GOT3 (cell line): ENCODE measurements at regions not wholly inside any gene's neighbourhood (a gene's known extent, or its start where the extent isn't known, plus 50 kb on each side); places are given as distances from the start of the nearest gene placed in this dataset.

Source experiments
- DNase-seq: peaks from one replicate; lab custom pipeline; 2025; ENCODE audit warnings: mixed read lengths; lab: John Stamatoyannopoulos, UW

DNA sequence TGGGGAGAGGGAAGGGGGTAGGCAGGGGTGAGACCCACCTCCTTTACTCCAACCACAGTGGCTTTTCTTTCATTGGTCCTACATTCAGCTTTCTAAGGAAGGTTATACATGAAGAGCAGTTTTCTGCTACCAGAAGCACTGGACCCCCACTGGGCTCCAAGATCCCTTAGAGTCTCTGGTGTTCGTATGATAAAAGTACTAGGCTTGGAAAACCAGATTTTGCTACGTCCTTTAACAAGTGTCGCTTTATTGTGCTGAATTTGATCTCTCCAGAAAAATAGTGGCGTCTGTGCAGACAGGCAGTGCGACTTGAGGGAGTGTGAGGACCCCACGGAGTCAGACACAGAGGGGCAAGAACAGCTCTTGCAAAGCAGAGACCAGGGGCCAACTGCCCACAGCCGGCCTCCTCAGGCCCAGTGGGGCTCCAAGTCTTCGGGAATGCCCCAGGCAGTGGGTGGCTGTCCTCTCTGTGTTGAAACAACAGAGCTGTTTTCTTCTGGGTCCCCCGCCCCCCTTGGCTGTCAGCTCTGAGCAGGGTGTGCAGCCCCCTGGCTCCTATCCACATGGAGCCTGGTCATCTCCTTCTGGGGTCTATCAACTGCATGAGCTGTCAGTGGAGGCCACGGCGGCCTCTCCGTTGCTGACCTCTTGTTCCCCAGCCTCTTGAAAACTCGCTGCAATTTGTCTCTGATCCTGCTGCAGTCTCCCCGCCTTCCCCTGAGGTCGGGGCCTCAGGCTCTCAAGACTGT, 333.2 kb downstream of the RPS24 start:
- DNase-seq, result no peak

DNA sequence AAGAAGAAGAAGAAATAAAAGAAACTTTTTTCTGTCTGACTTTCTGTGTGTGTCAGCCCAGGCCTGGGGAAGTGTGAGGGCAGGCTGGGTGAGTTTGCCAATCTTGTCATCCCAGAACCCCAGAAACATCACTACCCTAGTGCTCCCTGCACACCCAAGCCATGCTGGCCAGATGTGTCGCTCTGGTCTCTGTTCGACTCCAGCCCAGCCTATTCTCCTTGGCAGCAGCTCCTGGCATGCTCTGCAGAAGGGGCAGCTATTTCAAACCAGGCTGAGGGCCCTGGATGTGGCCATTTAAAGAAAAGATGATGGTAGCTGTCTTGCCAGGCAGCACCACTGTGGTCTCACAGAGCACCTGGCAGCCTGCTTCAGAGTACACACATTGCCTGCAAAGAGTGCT, 334.1 kb downstream of the RPS24 start:
- no peak for DNase-seq

DNA sequence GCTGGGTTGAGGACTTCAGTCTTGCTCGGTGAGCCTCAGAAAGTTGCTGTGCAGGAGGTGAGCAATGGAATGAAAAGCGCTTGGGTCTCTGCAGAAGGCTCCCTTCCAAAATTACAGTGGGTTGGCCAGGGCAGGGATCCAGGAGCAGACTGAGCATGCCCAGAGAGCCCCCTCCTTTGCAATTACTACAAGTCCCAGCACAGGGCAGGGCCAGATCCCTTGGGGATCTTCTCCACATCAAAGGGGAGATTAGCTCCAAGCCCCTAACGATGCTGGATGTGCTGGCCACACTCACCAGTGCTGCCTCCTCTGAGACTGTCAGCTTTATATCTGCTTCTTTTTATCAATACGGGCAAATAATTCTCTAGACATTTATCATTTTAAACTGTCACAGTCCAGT, 337.5 kb downstream of the RPS24 start:
- DNase-seq, result no peak

DNA sequence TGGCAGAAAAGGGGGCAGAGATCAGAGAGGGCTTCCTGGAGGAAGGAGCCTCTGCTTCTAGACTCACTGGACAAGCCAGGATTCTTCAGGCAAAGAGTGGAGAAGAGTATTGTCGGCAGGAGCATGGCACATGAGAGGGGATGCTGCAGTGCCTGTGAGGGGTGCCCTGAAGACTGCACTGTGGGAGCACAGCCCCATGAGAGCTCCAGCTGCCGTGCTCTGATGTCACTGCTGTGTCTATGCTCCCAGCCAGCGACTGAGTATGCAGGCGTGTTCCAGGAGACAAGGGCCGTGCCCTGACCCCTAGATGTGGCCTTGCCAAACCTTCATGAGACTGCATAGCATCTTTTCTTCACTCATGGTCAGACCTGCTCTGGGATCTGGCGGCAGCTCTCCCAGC, 339.1 kb downstream of the RPS24 start:
- DNase-seq, result no peak

DNA sequence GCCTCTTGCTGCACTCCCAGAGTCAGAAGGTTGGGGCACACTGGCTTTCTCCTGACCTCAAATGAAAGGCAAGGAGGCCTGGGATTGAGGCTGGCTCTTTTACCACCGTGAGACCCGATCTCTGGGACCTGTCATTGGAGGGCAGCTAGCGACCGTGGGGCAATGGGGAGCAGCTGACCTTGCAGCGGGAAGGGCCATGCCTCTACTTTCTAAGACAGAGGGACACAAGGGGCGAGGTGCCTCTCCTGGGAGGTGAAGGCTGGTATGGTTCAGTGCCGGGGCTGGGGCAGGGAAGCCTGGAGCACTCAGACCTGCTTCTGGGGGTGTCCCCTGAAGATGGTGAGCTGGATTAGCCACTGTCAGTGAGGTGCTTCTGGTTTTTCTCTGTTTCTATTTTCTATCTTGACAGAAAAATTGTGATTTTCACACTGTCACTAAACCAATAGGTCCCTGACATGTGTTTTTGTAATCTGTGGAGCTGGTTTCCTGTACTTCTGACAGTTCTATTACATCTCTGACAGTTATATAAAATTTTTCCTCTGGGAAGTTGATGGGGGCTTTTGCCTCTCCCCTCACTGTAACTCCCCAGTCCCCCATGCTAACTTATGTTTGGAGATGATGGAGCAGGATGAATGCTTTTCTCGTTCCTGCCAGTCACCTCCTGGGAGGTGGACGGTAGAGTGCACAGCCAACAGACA, 340.8 kb downstream of the RPS24 start:
- no peak for DNase-seq

DNA sequence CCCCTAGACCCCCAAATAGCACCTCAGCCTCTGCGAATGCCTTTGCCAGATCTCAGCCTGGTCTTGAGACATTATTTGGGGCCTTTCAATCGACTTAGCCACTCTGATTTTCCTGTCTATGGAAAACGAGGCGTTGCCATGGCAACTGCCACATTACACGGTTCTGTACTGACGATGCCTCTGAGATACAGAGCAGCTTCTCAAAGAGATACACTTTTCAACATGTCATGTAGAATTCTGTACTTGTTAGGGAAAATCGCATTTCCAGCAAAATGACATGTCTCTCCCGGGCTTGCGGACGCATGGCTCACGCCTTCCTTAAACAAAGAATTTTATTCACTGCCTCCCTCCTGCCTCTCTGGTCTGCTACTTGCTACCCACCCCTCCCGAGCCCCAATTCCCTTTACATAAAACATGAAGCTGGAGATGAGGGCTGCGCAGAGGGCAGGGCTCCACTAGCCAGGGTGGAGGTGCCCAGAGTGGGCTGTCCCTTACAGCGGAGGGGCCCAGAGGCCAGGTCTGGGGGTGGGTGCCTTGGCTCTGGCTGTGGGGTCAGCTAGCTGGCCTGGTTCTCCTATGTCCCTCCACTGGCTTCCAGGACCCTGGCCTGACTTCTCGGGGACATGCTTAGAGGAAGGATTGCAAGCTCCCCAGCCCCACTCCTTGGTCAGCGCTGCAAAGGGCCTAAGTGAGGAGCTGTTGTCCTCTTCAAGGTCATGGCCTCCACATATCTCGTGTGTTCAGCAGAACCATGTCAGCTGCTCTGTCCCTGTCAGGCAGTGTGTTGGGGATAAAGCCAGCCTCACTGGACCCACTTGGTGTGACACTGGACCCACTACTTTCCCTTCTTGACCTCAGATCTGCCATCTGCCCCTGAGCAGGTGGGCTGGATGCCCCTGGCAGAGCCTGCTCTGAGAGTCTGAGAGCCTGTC, 342.5 kb downstream of the RPS24 start:
- DNase-seq, result no peak

DNA sequence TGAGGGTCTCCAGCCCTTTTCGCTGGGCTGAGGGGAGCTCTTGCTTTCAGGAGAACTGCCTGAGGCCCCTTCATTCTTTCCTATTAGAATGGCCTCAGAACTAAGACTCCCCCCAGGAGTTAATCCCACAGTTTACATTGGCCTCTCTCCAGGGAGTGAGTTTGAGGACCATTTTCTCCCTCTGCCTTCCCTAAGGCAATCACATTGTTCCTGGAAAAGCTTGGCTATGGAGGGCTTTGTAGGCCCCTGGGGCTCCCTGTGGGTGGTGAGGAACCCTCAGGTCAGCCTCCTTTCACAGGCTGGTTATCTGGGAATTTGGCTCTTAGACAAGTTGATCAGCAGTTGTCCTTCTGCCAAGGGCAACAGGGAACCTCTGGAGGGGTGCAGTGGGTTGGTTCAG, 343.7 kb downstream of the RPS24 start:
- no peak for DNase-seq

DNA sequence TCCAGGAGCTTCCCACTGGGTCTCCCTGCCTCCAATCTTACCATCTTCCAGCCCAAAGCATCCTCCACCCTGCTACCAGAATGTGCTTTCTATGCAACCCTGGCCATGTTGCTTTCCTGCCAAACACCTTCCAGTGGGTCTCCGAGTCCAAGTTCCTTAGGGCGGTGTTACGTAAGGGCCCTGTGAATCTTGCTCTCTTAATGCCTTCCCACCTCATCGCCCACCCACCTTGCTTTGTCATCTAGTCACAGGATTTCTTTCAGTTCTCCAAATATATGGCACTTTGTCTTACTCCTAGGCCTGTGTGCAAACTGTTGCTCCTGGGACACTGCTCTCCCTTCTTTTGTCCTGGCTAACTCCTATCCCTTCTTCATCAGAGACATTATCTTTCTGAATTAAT, 344.5 kb downstream of the RPS24 start:
- DNase-seq, result no peak

DNA sequence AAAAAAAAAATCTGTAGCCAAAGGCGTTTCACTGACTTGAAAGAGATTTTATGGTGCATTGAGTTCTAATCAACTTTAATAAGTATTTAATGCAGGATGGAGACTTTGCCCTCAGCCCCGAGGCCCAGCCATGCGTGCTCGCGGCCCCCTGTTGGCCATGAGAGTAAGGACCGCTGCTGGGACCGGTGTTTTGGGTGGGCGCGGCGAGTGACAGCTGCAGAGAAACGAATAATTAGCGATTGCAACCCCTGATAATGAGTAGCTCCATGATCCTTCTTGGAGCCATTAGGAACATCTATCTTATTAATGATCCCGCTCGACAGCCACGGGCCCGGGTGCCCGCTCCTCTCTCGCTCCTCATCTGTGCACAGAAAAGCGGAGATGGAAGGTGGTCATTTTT, 347.4 kb downstream of the RPS24 start:
- DNase-seq, result no peak

DNA sequence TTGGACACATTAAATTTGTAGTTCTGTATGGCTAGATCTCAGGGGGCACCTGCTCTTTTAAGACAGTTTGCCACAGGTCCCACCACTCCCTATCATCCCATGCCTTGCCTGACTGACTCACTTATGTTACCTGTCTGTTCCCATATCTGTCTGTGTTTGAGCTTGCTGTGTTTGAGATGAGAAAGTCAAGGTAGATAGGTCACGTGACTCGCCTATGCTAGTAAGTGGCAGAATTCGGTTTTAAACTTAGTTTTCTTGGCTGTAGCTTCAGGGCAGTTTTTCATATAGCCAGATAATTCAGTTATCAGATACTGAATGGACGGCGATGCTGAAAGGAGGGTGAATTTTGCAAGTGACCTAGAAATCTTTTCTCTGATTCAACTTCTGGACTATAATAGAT, 348.4 kb downstream of the RPS24 start:
- no peak for DNase-seq

DNA sequence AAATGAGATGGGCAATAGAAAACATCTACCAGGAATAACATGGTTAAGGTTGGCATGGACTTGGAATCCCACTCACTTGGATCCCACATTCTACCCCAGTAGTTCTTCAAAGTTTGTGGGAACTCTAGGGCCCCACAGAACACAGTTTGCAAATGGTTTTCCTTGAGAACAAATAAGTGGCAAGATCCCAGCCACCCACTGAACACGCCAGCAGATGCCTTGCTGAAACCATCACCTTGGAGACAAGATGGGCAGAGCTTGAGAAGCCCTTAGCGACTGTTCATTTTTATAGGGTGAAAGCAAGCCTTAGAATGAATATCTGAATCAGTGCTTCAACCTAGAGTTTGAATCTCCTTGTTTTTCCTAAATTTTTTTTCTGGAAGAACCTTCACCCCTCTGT, 349.1 kb downstream of the RPS24 start:
- no peak for DNase-seq

DNA sequence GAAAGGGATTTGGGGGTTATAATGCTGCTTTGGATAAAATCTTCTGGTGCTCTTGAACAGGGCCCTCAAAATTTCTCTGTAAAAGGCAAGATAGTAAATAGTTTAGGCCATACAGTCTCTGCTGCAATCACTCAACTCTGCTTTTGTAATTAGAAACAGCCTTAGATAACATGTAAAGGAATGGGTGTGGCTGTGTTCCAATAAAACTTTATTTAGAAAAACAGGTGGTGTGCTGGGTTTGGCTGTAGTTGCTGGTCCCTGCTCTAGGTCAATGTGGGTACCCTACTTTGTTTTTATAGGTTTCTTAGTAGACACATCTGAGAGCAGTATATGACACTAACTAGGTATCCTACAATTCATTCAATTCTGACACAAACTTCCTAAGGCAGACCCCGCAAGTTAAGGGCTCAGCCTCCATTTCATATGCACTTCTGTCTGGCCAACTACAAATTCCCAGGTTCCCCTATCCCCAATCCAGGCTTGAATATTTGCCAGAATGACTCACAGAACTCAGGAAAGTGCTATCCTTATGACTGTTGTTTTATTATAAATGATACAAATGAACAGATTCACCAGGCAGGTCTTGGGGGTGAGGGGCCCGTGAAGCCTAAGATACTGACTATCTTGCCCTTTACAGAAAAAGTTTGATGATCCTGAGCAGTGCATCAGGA, 349.9 kb downstream of the RPS24 start:
- DNase-seq, result no peak

DNA sequence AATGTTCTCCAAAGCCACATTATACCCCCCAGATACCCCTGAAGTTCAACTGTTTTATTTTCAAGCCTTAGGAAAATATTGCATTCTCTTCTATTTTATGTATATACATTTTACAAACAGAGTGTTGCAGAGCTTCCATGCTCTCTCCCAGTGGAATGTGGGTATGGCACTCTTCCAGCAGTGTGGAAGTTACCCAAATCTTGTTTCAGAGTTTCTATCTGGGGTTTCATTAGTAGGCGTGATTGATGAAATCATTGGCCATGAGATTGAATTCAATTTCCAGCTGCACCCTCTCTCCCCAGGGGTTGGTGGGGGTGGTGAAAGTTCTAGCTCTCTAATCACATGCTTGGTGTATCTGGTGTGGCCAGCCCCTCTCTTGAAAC, 350.4 kb downstream of the RPS24 start:
- DNase-seq, result no peak

DNA sequence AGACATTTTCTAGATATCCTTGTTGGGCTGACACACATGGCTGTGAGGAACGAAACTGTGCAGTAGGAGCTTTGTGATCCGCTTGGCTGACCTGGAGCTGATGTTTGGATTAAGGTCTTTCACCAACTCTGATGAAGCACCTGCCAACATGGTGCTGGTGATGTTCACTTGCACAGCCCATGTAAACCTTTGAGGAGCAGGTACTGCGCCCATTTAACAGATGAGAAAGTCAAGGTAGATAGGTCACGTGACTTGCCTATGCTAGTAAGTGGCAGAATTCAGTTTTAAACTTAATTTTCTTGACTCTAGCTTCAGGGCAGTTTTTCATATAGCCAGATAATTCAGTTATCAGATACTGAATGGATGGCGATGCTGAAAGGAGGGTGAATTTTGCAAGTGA, 351.9 kb downstream of the RPS24 start:
- DNase-seq, result no peak

DNA sequence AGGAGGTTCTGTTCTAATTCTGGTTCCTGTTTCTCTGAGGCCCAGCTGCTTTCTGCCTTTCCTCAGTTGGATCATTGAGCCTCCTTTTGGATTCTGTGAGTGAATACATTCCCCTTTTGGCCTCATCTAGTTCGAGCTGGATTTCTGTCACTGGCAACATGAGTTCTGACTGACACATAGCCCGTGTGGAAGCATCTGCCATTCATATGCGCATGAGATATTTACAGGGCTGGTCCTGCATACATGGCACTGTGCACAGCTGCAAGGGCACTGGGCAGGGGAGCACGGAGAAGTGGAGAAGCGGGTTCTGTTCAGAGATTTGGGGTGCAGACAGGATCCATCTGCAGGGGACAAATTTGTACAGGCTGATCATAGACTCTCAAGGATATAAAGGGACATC, 352.8 kb downstream of the RPS24 start:
- DNase-seq, result no peak

DNA sequence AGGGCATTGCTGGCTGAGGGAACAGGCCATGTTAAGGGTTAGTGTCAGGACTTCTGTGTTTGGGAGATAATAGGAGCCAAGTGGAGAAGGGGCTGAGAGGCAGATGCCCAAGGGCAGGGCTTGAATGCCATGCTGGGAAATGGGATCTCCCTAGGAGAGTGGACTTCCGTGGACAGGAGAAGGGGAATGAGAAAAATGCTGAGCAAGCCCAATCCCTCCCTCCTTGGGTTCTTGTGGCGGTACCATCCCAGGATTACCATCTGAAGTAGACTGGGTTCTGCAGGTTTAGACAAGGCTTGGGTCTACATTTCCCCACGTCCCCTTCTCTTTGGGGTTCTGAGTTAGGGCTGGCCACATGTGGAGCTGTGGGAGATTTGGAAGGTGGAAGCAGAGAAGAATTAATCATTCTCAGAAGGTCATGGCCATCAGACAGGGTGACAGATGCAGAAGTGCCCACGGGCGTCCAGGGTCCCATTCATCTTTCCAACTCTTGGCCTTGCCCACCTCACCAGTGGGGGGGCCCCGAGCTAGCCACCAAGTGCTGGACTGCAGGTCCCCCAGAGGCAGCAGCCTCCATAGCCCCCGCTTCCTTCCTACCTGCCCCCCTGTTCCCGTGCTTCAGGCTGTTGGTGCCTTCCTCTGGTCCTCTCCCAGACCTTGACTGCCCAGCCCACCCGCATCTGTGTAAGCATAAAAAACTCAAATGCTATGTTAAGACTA, 354.8 kb downstream of the RPS24 start:
- DNase-seq, result no peak

DNA sequence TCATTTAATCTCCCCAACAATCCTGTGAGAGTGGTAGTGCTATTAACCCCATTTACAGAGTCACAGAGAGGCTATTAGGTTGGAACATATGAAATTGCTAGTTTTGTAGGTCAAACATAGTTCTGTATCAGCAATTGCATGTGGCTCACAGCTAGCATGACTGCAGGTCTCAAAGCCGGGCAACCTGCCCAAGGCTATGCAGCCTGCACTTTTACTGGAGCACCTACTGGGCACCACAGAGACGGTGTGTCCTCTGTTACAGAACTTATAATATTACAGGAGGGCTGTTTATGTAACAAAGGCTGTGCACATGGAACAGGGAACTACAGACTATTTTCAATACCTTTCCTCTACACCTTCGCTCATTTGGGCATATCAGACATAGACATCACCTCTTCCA, 355.8 kb downstream of the RPS24 start:
- DNase-seq, result no peak

DNA sequence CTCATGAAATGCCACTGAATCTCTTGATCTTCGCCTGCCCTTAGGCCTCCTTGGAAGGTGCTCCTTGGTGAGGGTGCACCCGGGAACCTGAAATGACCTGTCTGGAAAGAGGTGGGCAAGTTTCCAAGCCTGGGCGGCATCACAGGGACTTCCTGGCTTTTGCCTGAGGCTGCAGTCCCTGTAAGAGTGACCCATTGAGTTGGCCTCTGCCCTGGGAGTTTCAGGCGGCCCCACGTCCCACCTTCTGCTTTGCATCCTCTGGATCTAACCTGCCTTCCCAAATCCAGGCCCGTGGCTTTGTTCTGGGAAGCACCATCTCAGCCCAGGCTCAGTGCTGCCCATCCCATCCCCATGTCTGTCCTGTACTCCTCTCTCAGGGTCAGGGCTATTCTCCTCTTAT, 356.4 kb downstream of the RPS24 start:
- DNase-seq, result no peak

DNA sequence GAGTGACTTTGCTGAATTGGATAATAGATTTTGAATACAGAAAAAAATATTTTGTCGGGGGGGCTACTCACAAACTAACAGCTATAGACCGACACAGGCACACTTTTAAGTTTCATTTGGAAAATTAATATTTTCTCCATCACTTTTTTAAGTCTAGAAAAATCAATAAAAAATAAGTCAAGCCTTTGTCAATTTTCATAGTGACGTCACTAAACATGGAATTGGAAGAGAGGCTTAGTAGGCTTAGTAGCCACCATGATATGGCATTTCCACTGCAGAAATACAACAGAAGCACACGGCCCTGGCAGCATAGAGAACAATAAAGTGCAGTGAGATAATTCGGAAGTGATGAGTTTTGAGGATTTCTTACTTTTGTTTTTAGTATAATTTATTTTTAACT, 357.2 kb downstream of the RPS24 start:
- no peak for DNase-seq

DNA sequence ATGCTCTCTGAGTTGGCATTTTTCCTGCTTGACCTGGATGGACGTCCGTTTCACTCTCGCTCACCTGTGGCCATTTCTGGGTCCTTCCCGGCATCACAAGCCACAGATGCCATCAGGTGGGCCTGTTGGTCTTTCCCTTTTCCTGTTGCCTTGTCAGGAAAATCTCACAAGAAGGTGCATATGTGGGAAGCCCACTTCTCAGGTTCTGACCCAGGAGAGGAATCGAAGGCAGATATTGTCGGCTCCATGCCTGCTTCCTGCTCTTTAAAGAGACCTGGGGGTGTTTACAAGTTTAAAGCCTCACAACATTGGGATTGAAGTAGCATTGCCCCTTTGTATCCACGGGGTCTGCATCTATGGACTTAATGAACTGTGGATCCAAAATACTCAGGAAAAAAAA, 357.9 kb downstream of the RPS24 start:
- DNase-seq, result no peak

DNA sequence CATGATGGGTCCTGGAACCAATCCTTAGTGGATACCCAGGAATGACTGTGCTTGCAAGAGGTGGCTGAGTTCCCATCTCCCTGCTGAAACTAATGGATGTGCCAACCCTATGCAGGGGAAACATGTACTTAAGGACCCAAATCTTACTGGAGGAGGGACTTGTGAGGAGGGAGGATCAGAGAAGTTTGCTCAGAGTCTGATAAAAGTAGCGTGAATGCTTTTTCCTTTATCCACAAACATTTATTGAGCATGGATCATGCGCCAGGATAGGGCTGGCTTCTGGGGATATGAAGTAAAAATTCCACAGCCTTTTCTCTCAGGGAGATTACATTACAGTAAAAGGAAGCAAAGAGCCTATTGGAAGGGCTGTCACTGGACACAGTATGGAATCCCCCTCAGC, 358.5 kb downstream of the RPS24 start:
- DNase-seq, result no peak

DNA sequence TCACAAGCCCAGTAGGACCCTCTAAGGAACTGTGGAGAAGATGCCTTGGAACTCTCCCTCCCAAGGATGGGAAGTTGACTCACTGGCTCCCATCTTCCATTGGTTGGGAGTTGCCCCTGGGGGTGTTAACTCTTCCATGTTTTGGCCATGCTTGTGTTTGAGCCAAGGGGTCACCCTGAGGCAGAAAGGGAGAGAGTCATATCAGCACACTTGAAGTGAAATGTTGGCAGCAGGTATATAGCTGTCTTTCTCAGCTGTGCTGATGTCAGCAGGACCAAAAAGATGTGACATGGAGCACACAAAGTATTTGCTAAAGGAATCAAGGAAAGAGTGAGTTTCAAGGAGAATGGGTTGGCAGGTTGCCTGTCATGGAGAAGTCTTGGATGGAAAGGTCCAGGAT, 359.4 kb downstream of the RPS24 start:
- no peak for DNase-seq
